Endothelial cell of umbilical vein (primary cell): ENCODE measurements at regions not wholly inside any gene's neighbourhood (a gene's known extent, or its start where the extent isn't known, plus 50 kb on each side); places are given as distances from the start of the nearest gene placed in this dataset.

Experiments
- EZH2 ChIP-seq: IDR thresholded peaks from 2 replicates; pipeline ENCODE4 v1.6.1; 2012; ENCODE audit warnings: borderline replicate concordance, low read depth, mild to moderate bottlenecking, moderate library complexity, low read length, inconsistent platforms; ENCODE audit not compliant: severe bottlenecking
- FOS ChIP-seq: IDR thresholded peaks from 2 replicates; pipeline ENCODE4 v1.6.1; 2011; ENCODE audit warnings: mild to moderate bottlenecking, low read length, moderate library complexity, borderline replicate concordance; ENCODE audit not compliant: insufficient read depth
- MYC ChIP-seq: IDR thresholded peaks from one replicate; pipeline ENCODE4 v1.6.1; 2011; ENCODE audit warnings: mild to moderate bottlenecking, low read depth, low read length
- POLR2A ChIP-seq: IDR thresholded peaks from 2 replicates; pipeline ENCODE4 v1.6.1; 2012; ENCODE audit warnings: low read depth, mild to moderate bottlenecking, control low read depth, low read length
- POLR2AphosphoS5 ChIP-seq: IDR thresholded peaks from 2 replicates; pipeline ENCODE4 v1.6.1; 2012; ENCODE audit warnings: low read depth, mild to moderate bottlenecking, control low read depth, low read length, moderate library complexity; ENCODE audit not compliant: insufficient read depth
- TF ChIP-seq, protein P1 (sequence below), 2 donors: IDR thresholded peaks; 1 replicate in 1 of 2; 2 replicates in 1 of 2; pipeline ENCODE4 v1.5.1; 2011; ENCODE audit warnings: low read length in 2 of 2, mild to moderate bottlenecking in 2 of 2, moderate library complexity in 2 of 2, control low read depth in 1 of 2, inconsistent platforms in 1 of 2, low read depth in 1 of 2; ENCODE audit not compliant: insufficient read depth in 1 of 2; ENCODE audit errors: extremely low read depth in 1 of 2
- TF ChIP-seq, protein P2 (sequence below): IDR thresholded peaks from 2 replicates; pipeline ENCODE4 v1.6.1; 2011; ENCODE audit not compliant: insufficient read depth, insufficient read length

DNA sequence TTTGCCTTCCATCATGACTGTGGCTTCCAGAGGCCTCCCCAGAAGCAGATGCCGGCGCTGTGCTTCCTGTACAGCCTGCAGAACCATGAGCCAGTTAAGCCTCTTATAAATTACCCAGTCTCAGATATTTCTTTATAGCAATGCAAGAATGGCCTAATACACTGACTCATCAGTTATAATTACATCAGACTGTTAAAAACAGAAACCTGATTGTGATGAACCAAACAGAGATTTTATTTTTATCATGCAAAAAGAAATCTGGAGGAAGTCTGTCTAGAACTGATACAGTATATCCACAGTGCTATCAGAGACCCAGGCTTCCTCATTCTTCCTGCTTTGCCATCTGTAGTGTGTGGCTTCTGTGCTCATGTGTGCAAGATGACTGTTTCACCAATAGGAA lies 93.4 kb upstream of the MEX3C start:
- TF ChIP-seq, protein P1, sequence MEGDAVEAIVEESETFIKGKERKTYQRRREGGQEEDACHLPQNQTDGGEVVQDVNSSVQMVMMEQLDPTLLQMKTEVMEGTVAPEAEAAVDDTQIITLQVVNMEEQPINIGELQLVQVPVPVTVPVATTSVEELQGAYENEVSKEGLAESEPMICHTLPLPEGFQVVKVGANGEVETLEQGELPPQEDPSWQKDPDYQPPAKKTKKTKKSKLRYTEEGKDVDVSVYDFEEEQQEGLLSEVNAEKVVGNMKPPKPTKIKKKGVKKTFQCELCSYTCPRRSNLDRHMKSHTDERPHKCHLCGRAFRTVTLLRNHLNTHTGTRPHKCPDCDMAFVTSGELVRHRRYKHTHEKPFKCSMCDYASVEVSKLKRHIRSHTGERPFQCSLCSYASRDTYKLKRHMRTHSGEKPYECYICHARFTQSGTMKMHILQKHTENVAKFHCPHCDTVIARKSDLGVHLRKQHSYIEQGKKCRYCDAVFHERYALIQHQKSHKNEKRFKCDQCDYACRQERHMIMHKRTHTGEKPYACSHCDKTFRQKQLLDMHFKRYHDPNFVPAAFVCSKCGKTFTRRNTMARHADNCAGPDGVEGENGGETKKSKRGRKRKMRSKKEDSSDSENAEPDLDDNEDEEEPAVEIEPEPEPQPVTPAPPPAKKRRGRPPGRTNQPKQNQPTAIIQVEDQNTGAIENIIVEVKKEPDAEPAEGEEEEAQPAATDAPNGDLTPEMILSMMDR (IDR thresholded peaks at IDR 0.05; ENCODE audit: extremely low read depth in 1 of 2, insufficient read depth in 1 of 2, low read depth in 1 of 2, low read length in 2 of 2): no peak
- TF ChIP-seq EZH2 (no peak), MYC (no peak), POLR2AphosphoS5 (no peak), POLR2A (no peak), FOS (no peak)
- TF ChIP-seq, protein P2, sequence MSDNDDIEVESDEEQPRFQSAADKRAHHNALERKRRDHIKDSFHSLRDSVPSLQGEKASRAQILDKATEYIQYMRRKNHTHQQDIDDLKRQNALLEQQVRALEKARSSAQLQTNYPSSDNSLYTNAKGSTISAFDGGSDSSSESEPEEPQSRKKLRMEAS: no peak
